HG02759 (cell line): ENCODE measurements at regions not wholly inside any gene's neighbourhood (a gene's known extent, or its start where the extent isn't known, plus 50 kb on each side); places are given as distances from the start of the nearest gene placed in this dataset.

Experiments used
- ATAC-seq: cut with Tn5 transposase; IDR thresholded peaks from one replicate; pipeline ENCODE4 v1.9.1; 2021; ENCODE audit warnings: mild to moderate bottlenecking, moderate library complexity; ENCODE audit not compliant: unreplicated experiment

DNA sequence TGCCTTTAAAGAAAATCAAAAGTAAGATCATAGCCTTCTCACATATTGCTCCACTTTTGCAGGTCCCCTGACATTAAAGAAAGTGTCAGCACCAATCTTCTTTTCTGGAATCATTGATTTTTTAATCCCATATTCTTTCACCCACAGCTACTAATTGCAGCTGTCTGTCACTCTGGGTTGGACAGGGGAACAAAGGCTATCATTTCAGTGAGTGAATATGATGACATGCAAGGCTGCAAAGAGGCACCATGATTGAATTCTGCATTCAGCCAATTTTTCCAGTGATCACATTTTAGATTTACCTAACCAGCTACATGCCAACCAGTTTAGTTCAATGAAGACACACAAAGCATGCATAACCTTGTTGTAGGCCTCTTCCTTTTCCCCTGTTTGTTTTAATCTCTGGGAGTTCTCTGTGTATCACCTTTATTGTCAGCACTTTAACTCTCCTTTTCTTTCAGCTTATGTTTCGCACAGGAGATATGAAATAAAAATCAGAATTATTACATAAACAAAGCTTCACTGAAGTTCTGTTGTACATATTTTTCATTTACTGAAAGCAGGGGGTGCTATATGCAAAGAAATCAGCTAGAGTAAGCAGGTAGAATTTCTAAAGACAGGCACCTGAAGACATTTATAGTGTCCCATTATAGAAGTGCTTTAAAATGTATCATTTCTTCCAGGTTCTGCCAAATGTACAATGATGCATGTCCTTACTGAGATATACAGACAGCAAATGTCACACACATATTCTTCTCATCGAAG, 584.8 kb downstream of the PLA2G4A start:
- no peak for ATAC-seq

DNA sequence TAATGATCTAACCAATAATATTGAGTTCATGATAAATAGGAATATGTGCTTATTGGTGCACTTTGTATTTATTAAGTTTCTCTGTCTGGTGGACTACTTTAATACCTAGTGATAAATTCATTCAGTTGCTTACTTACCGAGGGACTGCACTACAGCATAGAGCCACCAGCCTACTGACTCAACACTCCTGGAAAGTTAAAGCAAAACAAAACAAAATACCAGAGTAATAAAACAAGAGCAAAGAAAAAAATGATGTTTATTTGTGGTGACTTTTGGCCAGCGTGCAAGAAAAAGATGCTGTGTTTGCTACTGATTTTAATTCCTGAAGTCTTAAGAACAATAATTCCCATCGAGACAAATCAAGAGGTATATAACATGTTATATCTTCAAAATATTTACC, 586.3 kb downstream of the PLA2G4A start:
- ATAC-seq: no peak

DNA sequence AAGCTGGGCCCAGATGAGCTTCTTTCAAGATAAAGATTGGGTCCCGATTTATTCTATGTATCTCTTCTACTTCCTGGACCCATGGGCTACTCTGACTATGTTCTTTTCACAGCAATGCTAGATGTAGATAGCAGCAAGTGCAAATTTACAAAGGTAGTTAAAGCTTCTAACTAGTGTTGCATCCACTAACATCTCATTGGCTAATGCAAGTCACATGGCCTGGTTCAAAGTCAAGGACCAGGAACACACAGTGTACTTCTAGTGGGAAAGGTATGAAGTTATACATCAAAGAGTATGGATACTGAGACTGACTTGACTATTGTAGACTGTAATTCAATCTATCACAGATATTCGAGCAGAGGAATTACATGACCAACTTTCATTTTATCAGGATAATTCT, 588.8 kb downstream of the PLA2G4A start:
- ATAC-seq: no peak

DNA sequence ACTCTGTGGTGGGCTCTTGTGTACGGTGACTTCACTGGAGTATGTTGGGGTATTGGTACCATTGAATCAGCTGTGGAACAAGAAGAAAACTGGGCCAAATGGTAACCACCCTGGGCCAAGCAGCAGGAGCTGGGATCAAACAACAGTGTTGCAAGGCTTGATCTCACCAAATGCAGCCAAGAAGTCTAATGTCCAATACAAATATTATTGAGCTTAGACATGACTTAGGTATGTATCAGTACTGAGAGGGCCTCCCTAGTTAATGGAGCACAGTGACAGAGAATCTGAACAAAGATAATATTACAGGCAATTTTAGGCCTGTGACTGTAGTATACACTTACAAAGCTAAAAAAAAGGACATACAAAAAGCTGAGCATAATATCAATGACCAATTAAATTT, 604.8 kb downstream of the PLA2G4A start:
- ATAC-seq: no peak

DNA sequence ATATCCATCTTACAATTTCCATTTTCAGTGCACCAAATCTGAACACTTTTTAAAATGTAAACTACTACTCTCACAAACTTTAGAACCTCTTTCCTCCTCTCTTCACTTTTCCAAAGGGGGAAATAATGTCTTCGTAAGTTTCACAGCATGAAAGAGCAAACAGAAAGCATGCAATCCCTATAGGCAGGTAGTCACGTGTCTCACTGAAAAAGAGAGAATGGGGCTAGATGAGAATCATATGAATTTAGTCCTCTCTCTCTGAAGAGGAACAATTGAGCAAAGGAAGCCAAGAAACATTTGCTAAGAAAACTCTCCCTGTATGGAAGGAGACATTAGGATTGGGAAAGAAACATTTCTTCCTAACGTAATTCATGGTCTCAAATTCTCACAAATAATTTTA, 613.9 kb downstream of the PLA2G4A start:
- no peak for ATAC-seq

DNA sequence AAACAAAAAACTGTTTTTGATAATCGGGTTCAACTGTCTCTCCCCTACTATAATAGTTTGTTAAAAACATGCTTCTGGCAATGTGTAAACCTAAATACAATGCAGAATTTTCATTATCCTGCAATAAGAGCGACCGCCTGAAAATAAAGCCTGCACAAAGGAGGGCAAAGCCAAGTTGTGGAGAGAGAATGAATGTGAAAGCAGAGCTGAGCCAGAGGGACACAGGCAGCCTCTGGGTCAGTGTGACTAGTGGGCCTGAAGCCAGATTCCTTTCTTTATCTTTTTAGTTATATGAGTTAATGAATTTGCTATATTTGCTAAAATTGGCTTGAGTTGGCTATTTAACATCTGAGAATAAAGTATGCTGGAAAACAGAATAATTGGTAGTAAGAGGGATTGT, 615.2 kb downstream of the PLA2G4A start:
- ATAC-seq: no peak

DNA sequence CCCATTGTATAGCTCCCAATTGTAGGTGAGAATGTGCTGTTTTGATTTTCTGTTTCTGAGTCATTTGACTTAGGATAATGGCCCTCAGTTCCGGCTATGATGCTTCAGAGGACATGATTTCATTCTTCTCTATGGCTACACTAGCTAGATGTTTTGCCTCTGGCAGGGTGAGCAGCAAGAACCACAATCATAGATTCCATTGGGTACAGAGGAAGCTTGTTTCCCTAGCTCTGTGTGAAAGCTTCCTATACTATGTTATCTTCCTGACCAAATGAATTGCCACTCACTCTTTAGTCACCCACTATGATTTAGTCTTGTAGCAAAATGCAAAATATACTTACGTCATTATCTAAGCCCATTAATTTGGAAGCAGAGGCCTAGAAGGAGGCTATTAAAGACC, 616.3 kb downstream of the PLA2G4A start:
- ATAC-seq: no peak

DNA sequence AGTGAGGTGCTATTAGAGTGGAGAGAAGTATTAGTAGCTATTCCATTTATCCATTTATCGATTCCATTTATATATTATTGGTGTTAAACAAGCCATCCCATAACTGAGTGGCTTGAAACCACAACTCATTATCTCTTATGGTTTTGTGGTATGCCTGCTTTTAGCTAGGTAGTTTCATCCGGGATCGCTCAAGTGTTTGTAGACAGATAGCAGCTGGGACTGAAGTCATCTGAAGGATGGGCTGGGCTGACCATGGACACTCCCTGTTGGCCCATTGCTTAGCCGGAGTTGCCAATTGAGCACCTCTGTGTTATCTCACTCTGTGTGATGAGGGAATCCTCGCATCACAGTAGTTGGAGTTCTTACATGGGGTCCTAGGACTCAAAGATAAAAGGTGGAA, 622.5 kb downstream of the PLA2G4A start:
- no peak for ATAC-seq

DNA sequence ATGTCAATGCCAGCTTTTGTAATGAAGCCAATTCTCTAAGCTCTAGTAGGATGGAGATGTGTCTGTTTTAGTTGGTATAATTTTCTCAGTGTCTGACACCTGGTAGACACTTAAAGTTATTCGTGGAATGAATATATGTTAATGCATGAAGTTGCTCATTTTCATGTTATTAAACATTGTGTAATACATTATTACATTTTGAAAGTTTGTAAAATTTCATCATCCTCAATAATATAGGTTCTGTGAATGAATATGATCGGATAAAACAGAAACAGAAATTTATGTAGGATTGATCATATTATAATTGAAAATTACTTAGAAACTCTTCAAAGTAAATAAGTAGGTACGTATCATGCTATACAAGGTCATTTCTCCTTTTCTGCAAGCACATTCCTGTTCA, 625.3 kb downstream of the PLA2G4A start:
- ATAC-seq: no peak

DNA sequence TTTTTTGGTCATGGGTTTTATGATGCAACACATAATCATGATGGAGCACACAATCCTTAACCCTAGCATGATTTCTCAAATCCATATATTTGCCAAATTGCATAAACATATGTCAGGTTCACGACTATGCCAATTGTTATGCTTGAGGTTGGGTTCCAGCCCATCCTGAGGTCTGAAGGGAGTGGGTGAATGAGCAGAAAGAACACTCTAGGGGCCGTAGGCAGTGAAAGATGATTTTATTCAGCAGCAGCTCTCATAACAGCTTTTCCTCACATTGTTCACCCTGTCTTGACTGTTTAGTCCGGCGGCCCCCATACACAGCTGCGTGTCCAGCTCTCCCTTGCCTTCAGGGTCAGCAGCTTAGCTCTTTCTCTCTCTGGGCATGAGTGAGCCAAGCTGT, 627.7 kb downstream of the PLA2G4A start:
- no peak for ATAC-seq

DNA sequence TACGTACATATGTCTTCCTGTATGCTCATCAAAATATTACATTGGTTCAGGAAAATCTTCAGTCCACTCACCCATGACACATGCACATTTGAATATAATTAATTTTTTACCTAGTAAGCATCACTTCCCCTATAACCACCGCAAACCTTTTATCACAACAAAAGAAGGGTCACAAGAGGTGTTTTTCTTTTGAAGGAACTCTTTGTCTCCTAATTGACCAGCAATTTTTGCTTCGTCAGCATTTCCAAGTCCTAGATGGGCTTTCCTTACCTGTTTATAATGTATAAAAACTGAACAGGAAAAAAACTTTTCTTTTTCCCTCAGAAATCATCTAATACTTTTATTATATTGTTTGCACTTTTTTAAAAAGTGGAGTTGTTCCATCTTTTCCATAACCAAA, 631.3 kb downstream of the PLA2G4A start:
- ATAC-seq: no peak

DNA sequence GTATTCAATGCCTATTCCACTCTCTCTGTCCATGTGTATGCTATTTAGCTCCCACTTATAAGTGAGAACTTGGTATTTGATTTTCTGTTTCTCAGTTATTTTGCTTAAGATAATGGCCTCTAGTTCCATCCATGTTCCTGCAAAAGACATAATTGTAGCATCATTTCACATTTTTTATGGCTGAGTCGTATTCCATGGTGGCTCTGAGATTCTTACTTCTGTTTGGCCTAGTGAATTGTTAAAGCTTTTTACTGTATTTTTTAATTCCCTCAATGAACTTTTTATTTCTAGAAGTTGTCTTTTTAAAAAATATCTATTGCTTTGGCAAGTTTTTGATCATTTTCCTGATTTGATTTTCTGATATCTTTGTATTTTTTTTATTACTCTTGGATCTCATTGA, 635.6 kb downstream of the PLA2G4A start:
- no peak for ATAC-seq

DNA sequence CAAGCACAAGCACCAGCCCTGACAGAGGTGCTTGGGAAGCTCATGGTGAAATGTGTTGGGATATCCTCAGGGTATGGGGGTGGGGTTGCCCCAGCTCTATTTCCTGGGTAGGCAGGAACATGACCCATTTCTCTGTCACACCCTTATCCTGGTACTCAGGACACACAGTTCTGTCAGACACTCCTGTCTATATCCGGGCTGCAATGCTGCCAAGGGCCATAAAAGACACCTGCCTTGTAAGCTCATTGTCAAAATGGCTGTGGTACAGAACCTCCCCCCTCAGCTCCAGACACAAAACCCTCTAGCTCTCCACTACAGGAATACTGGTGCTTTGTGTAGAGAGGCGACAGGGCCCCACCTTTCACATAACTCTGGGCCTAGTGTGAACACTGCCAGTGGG, 636.7 kb downstream of the PLA2G4A start:
- ATAC-seq: no peak

DNA sequence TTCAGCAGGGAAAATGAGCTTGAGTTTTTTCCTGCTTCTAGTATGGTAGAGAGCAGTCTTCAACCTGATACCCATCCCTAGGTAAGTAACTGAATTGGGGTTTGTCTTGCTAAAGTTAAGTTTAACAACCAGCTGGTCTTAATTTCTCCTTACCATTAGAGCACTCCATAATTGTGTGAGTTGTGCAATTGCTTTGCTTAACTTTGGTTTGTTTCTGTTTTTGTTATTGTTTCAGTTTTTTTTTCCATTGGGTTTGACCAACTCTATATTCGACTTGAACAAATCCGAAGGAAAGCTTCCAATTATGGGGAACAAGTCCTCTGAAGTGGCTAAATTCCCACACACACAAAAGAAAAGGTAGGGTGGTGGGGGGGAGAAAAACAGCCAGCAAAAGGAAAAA, 641.1 kb downstream of the PLA2G4A start:
- no peak for ATAC-seq

DNA sequence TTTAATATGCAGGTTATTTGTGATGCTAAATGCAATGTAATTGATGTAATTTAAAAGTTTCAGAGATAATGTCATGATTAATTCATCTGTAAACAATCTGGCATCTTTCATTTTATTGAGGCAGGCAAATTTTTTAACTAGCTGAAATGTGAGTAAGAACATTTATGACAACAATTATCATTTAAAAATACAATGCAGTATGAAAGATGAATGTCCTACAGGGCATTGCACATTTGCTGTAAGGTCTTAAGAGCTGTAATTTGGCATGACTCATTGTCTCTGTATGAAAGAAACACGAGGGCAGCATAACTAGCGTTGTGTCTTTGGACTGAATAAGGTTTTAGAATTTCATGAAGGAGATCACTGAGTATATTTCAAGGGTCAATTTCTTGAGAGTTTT, 642.8 kb downstream of the PLA2G4A start:
- no peak for ATAC-seq

DNA sequence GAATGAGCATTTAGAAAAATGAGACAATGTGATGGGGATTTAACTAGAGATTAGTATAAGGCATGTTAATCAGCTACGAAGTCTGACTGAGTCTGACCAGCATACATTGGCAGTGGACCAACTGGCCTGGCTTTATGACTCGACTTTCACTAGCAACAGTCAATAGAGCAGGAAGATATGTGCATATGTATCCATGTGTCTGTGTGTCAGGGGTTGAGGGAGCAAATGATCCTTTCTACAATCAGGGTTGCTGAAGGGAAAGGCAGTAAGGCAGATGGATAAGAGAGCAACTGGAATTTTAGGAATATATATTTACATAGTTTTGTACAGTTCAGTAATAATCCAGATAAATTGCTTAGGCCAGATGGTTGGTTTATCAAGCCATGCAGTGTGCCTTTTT, 645.6 kb downstream of the PLA2G4A start:
- no peak for ATAC-seq

DNA sequence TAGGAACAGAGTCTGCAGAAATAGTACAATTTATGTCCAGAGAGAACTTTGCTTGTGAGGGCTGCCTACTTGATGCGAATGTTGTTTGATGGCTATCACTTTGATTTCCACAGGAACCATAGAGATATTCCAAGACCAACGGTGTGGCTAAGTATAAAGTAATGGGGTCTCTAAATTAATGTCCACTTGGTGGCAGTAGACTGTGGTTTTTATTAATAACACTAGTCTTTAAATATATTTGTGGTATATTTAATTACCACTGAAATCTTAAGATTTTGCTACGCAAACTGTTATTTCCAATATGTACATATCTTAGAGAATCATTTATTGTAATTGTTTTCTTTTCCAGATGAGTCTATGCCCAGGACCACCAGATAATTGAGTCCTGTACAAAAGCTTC, 647.9 kb downstream of the PLA2G4A start:
- no peak for ATAC-seq

DNA sequence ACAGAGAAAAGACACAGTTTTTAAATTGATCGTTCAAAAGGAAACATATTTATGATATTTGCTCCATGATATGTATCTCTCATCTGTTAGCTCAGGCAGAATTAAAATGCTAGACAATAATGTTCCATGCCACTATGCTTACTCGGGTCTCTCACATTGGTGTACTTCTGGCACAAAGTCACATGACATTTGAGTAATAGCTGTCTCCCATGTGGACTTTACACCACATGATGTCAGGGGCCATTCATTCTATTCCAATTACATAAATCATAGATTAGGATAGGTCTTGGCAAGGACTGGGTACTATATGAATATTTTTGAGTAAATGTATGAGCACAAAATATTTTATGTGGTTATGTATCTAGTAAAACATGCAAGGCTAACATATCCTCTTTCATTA, 648.4 kb downstream of the PLA2G4A start:
- no peak for ATAC-seq

DNA sequence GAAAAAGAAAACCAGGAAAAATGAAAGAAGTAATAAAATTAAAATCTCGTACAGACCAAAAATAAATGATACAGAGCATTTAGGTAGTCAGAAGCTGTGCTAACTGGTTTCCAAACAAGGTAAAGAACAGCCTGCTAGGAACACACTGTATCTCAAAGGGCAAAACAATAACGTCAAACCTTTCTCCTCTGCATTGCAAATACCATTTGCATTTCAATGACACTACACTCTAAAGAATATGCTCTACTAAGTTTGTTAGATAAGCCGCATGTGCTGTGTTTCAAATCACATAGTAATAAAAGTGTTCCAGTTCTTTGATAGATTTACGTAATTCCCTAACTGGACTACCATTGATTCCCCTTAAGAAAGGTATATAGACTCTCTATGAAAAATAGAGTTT, 648.8 kb downstream of the PLA2G4A start:
- no peak for ATAC-seq

DNA sequence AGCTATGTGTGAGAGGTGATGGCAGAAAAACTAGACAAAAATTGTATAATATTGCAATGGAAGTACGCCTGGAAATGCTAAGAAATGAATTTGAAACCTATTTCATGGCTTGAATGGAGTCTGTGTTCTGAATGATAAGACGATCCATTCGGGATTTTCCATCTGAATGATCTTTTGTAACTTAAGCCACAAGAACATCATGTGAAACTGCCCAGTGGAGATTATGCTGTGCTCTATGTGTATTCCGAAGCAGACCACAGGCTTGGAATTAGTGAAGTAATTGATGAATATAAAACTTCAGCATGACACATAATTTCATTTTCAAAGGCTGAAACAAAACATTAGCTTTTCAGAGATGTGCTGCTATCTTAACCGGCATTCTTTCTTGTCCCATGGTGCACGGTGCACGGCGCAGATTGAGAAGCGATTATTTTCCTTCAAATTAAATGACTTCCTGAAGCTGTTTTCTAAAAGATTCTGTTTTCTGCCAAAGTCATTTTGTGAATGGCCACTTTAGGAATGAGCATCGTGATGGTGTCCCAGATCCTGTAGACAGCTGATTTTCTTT, 652.9 kb downstream of the PLA2G4A start:
- no peak for ATAC-seq

DNA sequence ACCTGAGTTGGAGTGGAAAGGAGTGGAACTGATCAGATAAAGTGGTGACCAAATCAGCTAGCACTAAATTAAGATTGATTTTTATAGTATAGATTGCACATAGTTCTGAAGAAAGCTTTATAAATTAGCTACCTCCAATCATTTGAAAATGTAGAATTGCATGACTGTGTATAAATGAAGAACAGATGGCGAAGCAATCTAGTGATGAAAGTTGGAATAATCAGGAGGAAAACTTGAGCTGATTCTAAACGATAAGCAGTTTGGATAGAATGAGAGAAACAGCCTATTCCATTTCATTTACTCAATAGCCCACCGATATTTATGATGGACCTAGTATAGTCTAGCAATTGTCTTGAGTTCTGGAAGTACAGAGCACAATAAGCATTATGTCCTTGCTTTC, 661.5 kb downstream of the PLA2G4A start:
- no peak for ATAC-seq

DNA sequence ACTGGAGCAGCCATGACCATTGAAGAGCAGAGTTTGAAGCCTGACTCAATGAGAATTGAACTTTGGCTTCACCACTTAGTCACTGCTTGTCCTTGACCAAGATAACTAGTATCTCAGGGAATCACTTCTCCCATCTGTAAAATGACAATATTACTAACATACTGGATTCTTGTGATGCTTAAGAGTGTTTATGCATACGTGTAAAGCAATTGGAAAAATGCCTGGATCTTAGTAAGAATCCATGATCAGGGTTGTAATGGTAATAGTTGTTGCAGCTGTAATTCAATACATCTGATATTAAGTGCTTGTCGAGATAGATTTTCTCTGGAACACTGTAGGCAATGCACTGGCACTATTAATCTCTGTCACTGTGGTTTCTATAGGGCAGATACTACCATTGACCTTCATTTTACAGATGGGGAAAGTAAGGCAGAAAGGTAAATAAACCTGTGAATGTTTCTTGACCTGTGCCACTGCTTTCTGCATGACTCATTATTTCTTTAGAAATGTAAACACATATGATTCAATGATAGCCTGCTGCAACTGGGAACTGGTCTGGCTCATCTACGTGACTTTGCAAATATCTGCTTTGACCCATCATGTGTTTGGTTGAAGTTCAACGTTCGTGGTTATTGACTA, 662.5 kb downstream of the PLA2G4A start:
- ATAC-seq: no peak

DNA sequence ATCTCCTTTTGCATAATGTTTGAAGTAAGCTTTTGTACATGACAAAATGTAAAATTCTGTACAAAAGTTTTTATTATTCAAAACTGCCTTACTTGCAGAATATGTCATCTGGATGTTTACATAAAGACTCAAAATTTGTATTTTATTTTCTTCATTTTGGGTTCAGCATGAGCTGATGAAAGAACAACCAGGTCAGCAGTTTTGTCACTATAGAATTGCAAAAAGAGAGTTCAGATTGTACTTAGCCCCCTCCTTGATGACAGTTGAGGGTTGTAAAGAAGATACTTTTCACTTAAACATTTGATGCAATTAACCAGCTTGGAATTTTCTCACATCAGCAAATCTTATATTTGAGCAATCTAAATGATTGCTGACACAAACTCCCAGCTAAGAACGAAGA, 669.3 kb downstream of the PLA2G4A start:
- no peak for ATAC-seq
